GM10266 (cell line): ENCODE measurements at regions not wholly inside any gene's neighbourhood (a gene's known extent, or its start where the extent isn't known, plus 50 kb on each side); places are given as distances from the start of the nearest gene placed in this dataset.

Experiments used
- DNase-seq: peaks from one replicate; pipeline ENCODE4 v3.0.0; 2012; ENCODE audit errors: extremely low spot score
- TF ChIP-seq, protein P1 (sequence below): IDR thresholded peaks from 2 replicates; pipeline ENCODE4 v1.5.1; 2012; ENCODE audit warnings: mild to moderate bottlenecking, low read depth; ENCODE audit not compliant: control insufficient read depth, insufficient read depth; ENCODE audit errors: missing control alignments

DNA sequence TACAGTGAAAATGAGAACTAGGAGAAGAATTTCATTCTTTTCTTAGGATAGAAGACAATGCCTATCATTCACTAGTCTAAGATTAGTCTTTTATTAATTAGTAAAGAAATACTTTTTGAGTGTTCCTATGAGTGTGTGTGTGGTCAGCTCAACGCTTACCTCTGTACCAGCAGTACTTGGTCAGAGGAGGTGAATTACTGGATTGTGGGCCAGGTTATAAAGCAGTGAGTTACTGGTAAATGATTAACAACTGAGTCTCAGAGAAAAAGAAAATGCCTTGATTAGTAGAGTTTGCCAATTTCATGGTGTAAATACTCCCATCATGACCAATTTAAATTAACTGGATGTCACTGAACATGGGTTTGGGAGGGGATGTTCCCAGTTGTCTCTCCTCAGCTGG is 444.6 kb downstream of the STIM2 start:
- TF ChIP-seq, protein P1, sequence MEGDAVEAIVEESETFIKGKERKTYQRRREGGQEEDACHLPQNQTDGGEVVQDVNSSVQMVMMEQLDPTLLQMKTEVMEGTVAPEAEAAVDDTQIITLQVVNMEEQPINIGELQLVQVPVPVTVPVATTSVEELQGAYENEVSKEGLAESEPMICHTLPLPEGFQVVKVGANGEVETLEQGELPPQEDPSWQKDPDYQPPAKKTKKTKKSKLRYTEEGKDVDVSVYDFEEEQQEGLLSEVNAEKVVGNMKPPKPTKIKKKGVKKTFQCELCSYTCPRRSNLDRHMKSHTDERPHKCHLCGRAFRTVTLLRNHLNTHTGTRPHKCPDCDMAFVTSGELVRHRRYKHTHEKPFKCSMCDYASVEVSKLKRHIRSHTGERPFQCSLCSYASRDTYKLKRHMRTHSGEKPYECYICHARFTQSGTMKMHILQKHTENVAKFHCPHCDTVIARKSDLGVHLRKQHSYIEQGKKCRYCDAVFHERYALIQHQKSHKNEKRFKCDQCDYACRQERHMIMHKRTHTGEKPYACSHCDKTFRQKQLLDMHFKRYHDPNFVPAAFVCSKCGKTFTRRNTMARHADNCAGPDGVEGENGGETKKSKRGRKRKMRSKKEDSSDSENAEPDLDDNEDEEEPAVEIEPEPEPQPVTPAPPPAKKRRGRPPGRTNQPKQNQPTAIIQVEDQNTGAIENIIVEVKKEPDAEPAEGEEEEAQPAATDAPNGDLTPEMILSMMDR = no peak
- DNase-seq = no peak

DNA sequence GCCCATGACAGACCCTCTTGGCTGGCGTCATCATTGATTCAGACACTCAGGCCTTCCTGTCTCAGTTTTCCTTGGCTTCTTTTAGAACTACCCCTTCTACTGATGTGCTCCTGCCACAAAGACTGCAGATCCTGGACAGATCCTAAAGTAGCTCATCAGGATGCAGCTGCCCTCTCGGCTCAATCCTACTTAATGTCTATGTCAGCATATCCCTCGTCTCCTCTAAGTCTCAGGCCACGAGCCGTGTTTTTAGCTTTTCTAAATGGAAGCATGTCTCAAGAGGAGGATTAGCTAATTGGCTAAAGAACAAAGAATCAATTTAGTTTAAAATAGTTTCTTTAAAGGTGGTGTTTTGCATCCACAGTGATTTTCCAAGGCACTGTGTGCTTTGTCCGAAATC is 447.7 kb downstream of the STIM2 start:
- TF ChIP-seq, protein P1 = no peak
- DNase-seq = no peak

DNA sequence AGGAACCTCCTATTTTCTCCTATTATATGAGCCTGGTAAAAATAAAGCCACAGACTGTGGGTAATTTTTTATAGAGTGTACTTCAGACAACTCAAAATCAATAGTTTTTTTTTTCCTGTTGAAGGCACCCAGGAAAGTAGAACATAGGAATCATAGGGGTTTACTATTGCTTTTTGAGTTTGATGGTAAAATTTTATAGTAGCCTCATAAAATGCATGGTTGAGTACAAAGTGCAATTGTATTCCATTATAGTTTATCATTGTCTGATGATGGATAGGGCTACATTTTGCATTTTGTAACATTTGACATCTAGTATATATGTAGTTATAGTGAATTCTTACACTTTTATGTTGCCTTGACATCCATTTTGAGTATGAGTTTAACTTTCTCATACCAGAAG is 455.0 kb downstream of the STIM2 start:
- TF ChIP-seq, protein P1 = no peak

GRCh38 chr4:27316176-27316575 is 455.5 kb downstream of the STIM2 start:
- TF ChIP-seq, protein P1 = no peak
- no peak for DNase-seq

More for the DNA sequence above, 455.0 kb downstream of the STIM2 start:
- DNase-seq = no peak

- TF ChIP-seq, protein P1 = peak; percentile 47
- DNase-seq = peak; percentile 19
Observed at GRCh38 chr4:27318740-27319139, 458.1 kb downstream of the STIM2 start.

GRCh38 chr4:27326991-27327390 is 466.4 kb downstream of the STIM2 start:
- no peak for DNase-seq
- TF ChIP-seq, protein P1 = no peak

DNA sequence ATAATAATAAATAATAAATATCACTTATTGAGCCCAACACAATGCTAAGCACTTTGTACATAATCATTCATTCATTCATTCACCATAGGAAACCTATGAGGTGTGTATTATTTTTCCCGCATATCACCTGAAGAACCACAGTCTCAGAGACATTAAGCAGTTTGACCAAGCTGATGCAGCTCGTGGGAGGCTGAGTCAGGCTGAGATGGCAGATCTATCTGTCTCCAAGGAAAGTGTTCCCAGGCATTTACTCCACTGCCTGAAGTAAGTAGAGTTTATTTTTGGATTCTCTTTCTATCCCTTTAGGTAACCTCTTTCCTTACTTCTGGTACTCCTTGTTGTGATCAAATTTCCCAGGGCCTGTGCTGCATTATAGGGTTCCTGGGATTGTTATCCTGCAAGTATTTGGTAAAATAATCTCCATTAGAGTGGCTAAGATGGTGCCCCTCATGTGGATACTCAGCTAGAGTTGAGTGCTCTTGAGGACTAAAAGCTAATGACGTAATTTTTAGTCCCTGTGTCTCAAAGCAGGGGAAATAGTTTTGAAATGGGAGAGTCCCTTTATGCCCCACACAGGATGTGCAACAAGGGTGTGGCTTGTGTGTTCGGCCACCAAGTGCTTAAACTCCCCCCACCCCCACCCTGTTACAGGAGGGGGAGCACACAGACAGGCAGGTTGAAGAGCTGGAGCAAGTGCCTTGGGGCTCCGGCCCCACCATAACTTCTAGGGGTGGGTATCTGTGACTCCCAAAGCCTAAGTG is 467.0 kb downstream of the STIM2 start:
- no peak for DNase-seq
- TF ChIP-seq, protein P1 = no peak
